ENCODE measurements at regions not wholly inside any gene's neighbourhood (a gene's known extent, or its start where the extent isn't known, plus 50 kb on each side); places are given as distances from the start of the nearest gene placed in this dataset.

GRCh38 chr9:117480253-117480652, 65.4 kb upstream of the ASTN2 start:
- no peak for TF ChIP-seq POLR2AphosphoS5 (IDR thresholded peaks at IDR 0.05; ENCODE audit: low read length)
- TF ChIP-seq POLR2A (IDR thresholded peaks at IDR 0.05; ENCODE audit: low read depth, low read length), result no peak
- TF ChIP-seq, protein P1, sequence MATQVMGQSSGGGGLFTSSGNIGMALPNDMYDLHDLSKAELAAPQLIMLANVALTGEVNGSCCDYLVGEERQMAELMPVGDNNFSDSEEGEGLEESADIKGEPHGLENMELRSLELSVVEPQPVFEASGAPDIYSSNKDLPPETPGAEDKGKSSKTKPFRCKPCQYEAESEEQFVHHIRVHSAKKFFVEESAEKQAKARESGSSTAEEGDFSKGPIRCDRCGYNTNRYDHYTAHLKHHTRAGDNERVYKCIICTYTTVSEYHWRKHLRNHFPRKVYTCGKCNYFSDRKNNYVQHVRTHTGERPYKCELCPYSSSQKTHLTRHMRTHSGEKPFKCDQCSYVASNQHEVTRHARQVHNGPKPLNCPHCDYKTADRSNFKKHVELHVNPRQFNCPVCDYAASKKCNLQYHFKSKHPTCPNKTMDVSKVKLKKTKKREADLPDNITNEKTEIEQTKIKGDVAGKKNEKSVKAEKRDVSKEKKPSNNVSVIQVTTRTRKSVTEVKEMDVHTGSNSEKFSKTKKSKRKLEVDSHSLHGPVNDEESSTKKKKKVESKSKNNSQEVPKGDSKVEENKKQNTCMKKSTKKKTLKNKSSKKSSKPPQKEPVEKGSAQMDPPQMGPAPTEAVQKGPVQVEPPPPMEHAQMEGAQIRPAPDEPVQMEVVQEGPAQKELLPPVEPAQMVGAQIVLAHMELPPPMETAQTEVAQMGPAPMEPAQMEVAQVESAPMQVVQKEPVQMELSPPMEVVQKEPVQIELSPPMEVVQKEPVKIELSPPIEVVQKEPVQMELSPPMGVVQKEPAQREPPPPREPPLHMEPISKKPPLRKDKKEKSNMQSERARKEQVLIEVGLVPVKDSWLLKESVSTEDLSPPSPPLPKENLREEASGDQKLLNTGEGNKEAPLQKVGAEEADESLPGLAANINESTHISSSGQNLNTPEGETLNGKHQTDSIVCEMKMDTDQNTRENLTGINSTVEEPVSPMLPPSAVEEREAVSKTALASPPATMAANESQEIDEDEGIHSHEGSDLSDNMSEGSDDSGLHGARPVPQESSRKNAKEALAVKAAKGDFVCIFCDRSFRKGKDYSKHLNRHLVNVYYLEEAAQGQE (IDR thresholded peaks at IDR 0.05; ENCODE audit: low read depth, low read length), result no peak
